ENCODE measurements at regions not wholly inside any gene's neighbourhood (a gene's known extent, or its start where the extent isn't known, plus 50 kb on each side); places are given as distances from the start of the nearest gene placed in this dataset.

DNA sequence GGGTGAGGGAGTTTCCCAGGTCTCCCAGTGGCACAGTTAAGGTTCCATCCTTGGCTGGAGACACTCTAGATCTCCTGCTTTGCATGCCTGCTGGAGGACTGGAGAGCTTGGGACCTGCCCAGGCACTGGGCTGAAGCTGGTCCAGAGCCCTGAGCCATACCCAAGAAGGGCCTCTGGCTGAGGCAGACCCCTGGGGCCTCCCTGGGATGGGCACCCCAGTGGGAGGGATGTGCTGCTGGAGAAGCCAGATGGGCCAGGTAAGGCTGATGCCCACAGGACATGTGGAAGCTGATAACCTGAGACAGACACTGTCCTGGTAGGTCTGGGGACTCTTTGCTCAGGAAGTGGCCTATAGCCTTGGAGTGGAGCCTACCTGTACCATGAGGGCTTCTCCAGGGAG lies 160.7 kb downstream of the TFCP2L1 start:
- peaks cover 9% of the 10 kb centered on the region for H3K4me1 Mint-ChIP-seq (ENCODE audit: low read depth)
- H3K27ac Mint-ChIP-seq, result no peak overlapping the region
- DNase-seq (ENCODE audit: low spot score, unreplicated experiment), result no peak

DNA sequence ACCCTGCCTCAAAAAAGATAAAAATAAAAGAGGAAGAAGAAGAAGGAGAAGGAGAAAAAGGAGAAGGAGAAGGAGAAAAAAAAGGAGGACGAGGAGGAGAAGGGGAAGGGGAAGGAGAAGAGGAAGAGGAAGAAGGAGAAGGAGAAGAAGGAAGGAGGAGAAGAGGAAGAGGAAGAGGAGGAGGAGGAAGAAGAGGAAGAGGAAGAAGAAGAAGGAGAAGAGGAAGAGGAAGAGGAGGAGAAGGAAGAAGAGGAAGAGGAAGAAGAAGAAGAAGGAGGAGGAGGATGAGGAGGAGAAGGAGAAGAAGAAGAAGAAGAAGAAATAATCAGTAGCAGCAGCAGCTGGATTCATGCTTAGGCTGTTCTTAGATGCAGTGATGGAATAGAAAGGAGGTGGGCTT lies 159.7 kb downstream of the TFCP2L1 start:
- Mint-ChIP-seq H3K4me3 (ENCODE audit: low read depth) (no peak overlapping the region), H3K4me1 (ENCODE audit: low read depth) (peaks cover 9% of the 10 kb centered on the region), H3K9me3 (ENCODE audit: low read depth) (no peaks in the 10 kb centered on the region), H3K27me3 (peaks cover 59% of the 10 kb centered on the region), H3K27ac (no peak overlapping the region), H3K36me3 (ENCODE audit: insufficient read depth) (no peaks in the 10 kb centered on the region)
- TF ChIP-seq, protein P1, sequence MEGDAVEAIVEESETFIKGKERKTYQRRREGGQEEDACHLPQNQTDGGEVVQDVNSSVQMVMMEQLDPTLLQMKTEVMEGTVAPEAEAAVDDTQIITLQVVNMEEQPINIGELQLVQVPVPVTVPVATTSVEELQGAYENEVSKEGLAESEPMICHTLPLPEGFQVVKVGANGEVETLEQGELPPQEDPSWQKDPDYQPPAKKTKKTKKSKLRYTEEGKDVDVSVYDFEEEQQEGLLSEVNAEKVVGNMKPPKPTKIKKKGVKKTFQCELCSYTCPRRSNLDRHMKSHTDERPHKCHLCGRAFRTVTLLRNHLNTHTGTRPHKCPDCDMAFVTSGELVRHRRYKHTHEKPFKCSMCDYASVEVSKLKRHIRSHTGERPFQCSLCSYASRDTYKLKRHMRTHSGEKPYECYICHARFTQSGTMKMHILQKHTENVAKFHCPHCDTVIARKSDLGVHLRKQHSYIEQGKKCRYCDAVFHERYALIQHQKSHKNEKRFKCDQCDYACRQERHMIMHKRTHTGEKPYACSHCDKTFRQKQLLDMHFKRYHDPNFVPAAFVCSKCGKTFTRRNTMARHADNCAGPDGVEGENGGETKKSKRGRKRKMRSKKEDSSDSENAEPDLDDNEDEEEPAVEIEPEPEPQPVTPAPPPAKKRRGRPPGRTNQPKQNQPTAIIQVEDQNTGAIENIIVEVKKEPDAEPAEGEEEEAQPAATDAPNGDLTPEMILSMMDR (IDR thresholded peaks at IDR 0.05; ENCODE audit: unreplicated experiment), result no peak
- no peak for DNase-seq (ENCODE audit: low spot score, unreplicated experiment)

More for the DNA sequence above, 160.7 kb downstream of the TFCP2L1 start:
- TF ChIP-seq, protein P1 (IDR thresholded peaks at IDR 0.05; ENCODE audit: unreplicated experiment), result no peak
- peaks cover 69% of the 10 kb centered on the region for H3K27me3 Mint-ChIP-seq
- H3K36me3 Mint-ChIP-seq (ENCODE audit: insufficient read depth), result no peaks in the 10 kb centered on the region
- no peak overlapping the region for H3K4me3 Mint-ChIP-seq (ENCODE audit: low read depth)
- H3K9me3 Mint-ChIP-seq (ENCODE audit: low read depth), result no peaks in the 10 kb centered on the region

DNA sequence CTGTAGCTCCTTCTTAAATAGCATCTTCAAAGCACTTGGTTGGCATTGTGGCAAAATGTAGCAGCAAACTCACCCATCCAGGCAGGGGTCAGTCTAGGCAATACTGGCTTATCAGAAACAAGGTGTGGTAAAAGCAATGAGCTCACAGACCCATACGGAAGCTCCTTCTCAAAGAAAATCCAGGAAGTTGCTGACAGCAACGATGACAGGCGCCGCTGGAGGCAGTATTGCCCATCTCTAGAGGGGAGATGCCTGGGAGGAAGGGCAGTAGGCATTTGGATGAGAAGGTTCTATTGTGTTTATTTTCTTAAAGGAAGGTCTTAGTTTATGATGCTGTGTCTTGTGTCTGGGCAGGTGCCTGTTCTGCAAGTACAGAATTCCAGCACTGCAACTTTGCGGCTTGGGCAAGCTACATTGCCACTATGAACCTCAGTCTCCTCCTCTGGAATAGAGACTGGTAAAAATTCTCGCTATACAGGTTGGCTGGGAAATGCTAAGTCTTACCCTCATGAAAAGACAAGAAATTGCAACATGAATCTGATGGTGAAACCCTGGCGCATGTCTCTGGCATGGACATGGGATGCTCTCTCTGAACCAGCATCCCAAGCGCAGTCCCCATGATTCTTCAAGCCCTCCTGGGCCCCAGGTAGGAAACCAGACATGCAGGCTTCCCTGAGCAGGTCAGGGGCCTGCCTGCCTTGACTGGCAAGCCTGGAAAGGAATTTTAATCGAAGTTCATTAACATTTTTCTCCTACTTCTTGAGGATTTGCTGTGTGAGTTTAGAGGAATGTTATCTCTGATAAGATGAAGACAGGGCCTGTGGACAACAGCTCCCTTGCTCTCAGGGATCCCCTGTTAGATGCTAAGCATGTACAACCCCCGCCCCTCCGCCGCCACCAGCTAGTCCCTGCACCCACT lies 156.0 kb downstream of the TFCP2L1 start:
- DNase-seq (ENCODE audit: low spot score, unreplicated experiment), result peak; percentile 39
- H3K27ac Mint-ChIP-seq, result no peak overlapping the region
- H3K27me3 Mint-ChIP-seq, result peaks cover 52% of the 10 kb centered on the region
- peaks cover 9% of the 10 kb centered on the region for H3K4me1 Mint-ChIP-seq (ENCODE audit: low read depth)
- no peaks in the 10 kb centered on the region for H3K36me3 Mint-ChIP-seq (ENCODE audit: insufficient read depth)
- TF ChIP-seq, protein P1 (IDR thresholded peaks at IDR 0.05; ENCODE audit: unreplicated experiment), result peak; percentile 74
- H3K9me3 Mint-ChIP-seq (ENCODE audit: low read depth), result no peaks in the 10 kb centered on the region
- no peak overlapping the region for H3K4me3 Mint-ChIP-seq (ENCODE audit: low read depth)

DNA sequence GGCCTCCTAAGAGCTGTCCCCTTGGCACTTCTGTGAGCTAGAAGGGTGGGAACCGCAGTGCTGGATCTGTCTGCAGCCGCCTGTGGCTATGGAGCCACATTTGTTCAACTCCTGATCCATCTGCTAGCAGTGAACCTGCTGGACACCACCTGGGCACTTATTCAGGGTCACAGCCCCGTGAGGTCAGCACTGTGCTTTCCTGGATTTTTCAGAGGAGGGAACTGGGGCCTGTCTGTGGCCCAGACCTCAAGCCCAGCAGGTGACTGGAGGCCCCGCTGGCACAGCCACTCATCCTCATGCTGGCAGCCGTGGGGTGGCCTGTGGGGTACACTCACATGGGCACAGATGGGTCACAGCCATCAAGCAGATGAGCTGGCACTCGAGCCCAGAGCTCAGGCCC lies 155.3 kb downstream of the TFCP2L1 start:
- H3K9me3 Mint-ChIP-seq (ENCODE audit: low read depth), result no peaks in the 10 kb centered on the region
- H3K4me3 Mint-ChIP-seq (ENCODE audit: low read depth), result no peak overlapping the region
- no peak overlapping the region for H3K27ac Mint-ChIP-seq
- peaks cover 48% of the 10 kb centered on the region for H3K27me3 Mint-ChIP-seq
- no peaks in the 10 kb centered on the region for H3K36me3 Mint-ChIP-seq (ENCODE audit: insufficient read depth)
- H3K4me1 Mint-ChIP-seq (ENCODE audit: low read depth), result peaks cover 9% of the 10 kb centered on the region
- TF ChIP-seq, protein P1 (IDR thresholded peaks at IDR 0.05; ENCODE audit: unreplicated experiment), result no peak
- DNase-seq (ENCODE audit: low spot score, unreplicated experiment), result no peak

DNA sequence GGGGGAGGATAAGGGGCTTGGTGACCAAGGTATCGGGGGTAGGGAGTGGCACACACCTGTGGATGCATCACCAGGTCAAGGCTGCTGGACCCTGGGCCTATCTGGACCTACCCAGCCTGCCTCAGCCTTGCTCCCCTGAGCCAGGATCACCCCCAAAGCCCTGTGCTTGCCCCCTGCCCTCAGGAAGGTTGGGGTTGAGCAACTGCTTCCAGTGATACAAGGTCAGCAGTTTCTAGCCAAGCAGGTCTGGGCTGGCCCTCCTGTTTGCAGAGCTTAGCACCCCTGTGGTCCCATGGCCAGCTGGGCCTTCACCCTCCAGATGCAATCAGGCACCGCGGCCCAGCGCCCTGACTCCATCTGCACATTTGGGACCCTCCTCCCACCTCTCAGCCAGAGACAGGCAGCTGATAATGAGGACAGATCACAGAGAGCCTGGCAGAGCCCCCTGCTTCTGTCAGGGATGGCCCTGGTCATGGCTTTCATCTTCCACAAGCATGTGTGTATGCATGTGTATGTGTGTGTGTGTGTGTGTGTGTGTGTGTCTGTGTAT lies 154.6 kb downstream of the TFCP2L1 start:
- Mint-ChIP-seq H3K27me3 (peaks cover 41% of the 10 kb centered on the region), H3K4me1 (ENCODE audit: low read depth) (peaks cover 9% of the 10 kb centered on the region), H3K27ac (no peak overlapping the region), H3K36me3 (ENCODE audit: insufficient read depth) (no peaks in the 10 kb centered on the region), H3K9me3 (ENCODE audit: low read depth) (no peaks in the 10 kb centered on the region), H3K4me3 (ENCODE audit: low read depth) (no peak overlapping the region)
- TF ChIP-seq, protein P1 (IDR thresholded peaks at IDR 0.05; ENCODE audit: unreplicated experiment), result no peak
- DNase-seq (ENCODE audit: low spot score, unreplicated experiment), result no peak
